Loucy (cell line): ENCODE measurements at regions not wholly inside any gene's neighbourhood (a gene's known extent, or its start where the extent isn't known, plus 50 kb on each side); places are given as distances from the start of the nearest gene placed in this dataset.

Source experiments
- H2AFZ ChIP-seq: fragments of 200-600 bp; sonication (generic); 2 replicates; pipeline ENCODE4 v1.6.0; 2016; ENCODE audit warnings: antibody characterized with exemption, mild to moderate bottlenecking, low read length, moderate library complexity
- H3F3A ChIP-seq: fragments of 200-600 bp; 2 replicates; pipeline ENCODE4 v1.6.0; 2016; ENCODE audit warnings: antibody characterized with exemption, low read depth, mild to moderate bottlenecking
- H3K27me3 ChIP-seq: fragments of 200-600 bp; sonication (generic); 2 replicates; pipeline ENCODE4 v1.6.1; 2014; ENCODE audit warnings: low read length, mild to moderate bottlenecking; ENCODE audit not compliant: insufficient read depth, poor library complexity, severe bottlenecking
- H3K36me3 ChIP-seq: fragments of 200-600 bp; sonication (generic); 2 replicates; pipeline ENCODE4 v1.6.1; 2016; ENCODE audit warnings: low read length; ENCODE audit not compliant: insufficient read depth
- H3K4me1 ChIP-seq: fragments of 200-600 bp; sonication (generic); 2 replicates; pipeline ENCODE4 v1.5.1; 2014; ENCODE audit warnings: low read length, mild to moderate bottlenecking; ENCODE audit not compliant: insufficient read depth, poor library complexity, severe bottlenecking
- H3K4me2 ChIP-seq: fragments of 200-600 bp; sonication (generic); 2 replicates; pipeline ENCODE4 v1.6.0; 2014; ENCODE audit warnings: antibody characterized with exemption, low read length, low read depth, mild to moderate bottlenecking; ENCODE audit not compliant: poor library complexity, severe bottlenecking
- H3K4me3 ChIP-seq: fragments of 200-600 bp; sonication (generic); 2 replicates; pipeline ENCODE4 v1.5.1; 2014; ENCODE audit warnings: low read length, mild to moderate bottlenecking, mixed read lengths; ENCODE audit not compliant: poor library complexity, severe bottlenecking
- H3K79me2 ChIP-seq: fragments of 200-600 bp; sonication (generic); 2 replicates; pipeline ENCODE4 v1.6.1; 2014; ENCODE audit warnings: low read length; ENCODE audit not compliant: insufficient read depth
- H3K9ac ChIP-seq: fragments of 200-600 bp; sonication (generic); 2 replicates; pipeline ENCODE4 v1.6.0; 2014; ENCODE audit warnings: mild to moderate bottlenecking, low read depth, low read length, moderate library complexity; ENCODE audit not compliant: poor library complexity, severe bottlenecking
- H3K9me2 ChIP-seq: fragments of 200-600 bp; sonication (generic); replicated peaks from 2 replicates; pipeline ENCODE4 v1.6.1; 2016; ENCODE audit warnings: low read depth, low read length, mixed read lengths
- H3K9me3 ChIP-seq: fragments of 200-600 bp; sonication (generic); 2 replicates; pipeline ENCODE4 v1.6.1; 2014; ENCODE audit warnings: mild to moderate bottlenecking, antibody characterized with exemption, low read length, low read depth; ENCODE audit not compliant: insufficient read depth
- H4K20me1 ChIP-seq: fragments of 200-600 bp; sonication (generic); 2 replicates; pipeline ENCODE4 v1.6.0; 2014; ENCODE audit warnings: antibody characterized with exemption, low read length, mild to moderate bottlenecking; ENCODE audit not compliant: insufficient read depth, poor library complexity, severe bottlenecking
- CTCF ChIP-seq: fragments of 200-600 bp; sonication (generic); conservative IDR thresholded peaks from 2 replicates; pipeline ENCODE4 v1.5.1; 2014; ENCODE audit warnings: mild to moderate bottlenecking, antibody characterized with exemption, low read length
- EZH2phosphoT487 ChIP-seq: fragments of 200-600 bp; IDR thresholded peaks from 2 replicates; pipeline ENCODE4 v1.6.1; 2018; ENCODE audit warnings: antibody characterized with exemption, mild to moderate bottlenecking, moderate library complexity, borderline replicate concordance

DNA sequence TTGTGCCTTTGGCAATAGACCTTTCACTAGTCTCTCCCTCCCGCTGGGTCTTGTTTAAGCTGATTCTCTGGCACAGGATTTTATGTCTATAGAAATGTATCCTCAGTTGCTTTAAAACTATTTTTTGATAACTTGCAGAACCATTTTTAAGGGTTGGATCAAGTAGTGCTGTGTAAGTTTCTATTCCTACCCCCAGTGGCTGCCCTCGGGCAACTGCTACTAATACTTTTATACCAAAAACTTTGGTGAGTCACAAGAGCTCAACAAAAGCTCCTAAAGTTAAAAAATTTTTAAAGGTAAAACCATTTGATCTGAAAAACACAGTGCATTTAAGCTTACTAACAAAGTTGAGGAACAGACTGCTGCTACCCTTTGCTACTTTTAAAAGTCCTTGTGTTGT lies 1460.6 kb upstream of the PCDH7 start:
- no peaks in the 10 kb centered on the region for H3K9me3 ChIP-seq
- H3K4me1 ChIP-seq: no peaks in the 10 kb centered on the region
- no peaks in the 10 kb centered on the region for H3K9me2 ChIP-seq
- TF ChIP-seq CTCF (no peak), EZH2phosphoT487 (no peak)
- no peak overlapping the region for H3K4me2 ChIP-seq
- H3K9ac ChIP-seq: no peak overlapping the region
- no peaks in the 10 kb centered on the region for H4K20me1 ChIP-seq
- no peak overlapping the region for H2AFZ ChIP-seq
- no peaks in the 10 kb centered on the region for H3K27me3 ChIP-seq
- H3K4me3 ChIP-seq: no peak overlapping the region
- no peaks in the 10 kb centered on the region for H3F3A ChIP-seq
- no peaks in the 10 kb centered on the region for H3K36me3 ChIP-seq
- no peaks in the 10 kb centered on the region for H3K79me2 ChIP-seq

DNA sequence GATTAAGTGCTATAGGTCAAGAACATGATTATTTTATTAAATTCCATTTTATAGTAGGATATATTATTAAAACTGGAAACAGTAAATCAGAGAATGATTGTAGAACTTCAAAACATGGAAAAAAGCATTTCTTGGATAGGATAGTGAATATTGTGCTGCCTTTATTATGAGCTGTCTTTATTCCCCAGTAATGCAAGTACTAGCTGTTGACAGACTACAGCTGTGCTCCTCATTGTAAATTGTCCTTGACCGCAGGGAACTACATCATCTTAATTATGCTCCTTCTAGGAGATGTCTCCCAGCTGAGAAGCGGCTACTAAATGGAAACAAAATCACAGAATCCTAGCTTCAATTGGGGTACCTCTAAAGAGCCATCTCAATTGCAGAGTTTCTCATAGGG lies 1457.2 kb upstream of the PCDH7 start:
- H2AFZ ChIP-seq: no peak overlapping the region
- no peaks in the 10 kb centered on the region for H3K4me1 ChIP-seq
- H3K36me3 ChIP-seq: no peaks in the 10 kb centered on the region
- H3K9ac ChIP-seq: no peak overlapping the region
- TF ChIP-seq EZH2phosphoT487 (no peak), CTCF (no peak)
- no peak overlapping the region for H3K4me2 ChIP-seq
- H3K9me3 ChIP-seq: no peaks in the 10 kb centered on the region
- H3K4me3 ChIP-seq: no peak overlapping the region
- H3K79me2 ChIP-seq: no peaks in the 10 kb centered on the region
- H3F3A ChIP-seq: no peaks in the 10 kb centered on the region
- H4K20me1 ChIP-seq: no peaks in the 10 kb centered on the region
- no peaks in the 10 kb centered on the region for H3K27me3 ChIP-seq
- no peaks in the 10 kb centered on the region for H3K9me2 ChIP-seq

DNA sequence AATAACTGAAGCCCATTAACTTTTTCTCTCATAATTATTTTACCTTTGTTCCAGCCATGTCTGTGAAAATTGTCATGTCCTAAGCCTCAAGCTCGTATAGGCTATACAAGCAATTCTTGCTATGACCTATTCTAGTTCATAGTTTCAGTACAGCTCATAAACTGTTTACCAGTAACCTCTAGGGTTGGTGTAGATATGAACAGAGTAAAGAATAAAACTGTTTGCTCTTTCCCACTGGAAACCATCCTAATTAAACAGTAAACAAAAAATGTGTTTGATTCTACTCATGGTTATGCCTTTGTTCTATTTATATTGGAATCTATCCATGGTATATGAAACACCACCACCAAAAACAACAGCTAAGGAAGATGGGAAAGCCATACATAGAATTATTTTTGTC lies 1444.0 kb upstream of the PCDH7 start:
- Histone ChIP-seq H3K9me3 (no peaks in the 10 kb centered on the region), H3K4me2 (no peak overlapping the region), H3F3A (no peaks in the 10 kb centered on the region), H3K79me2 (no peaks in the 10 kb centered on the region), H3K27me3 (no peaks in the 10 kb centered on the region), H3K4me1 (no peaks in the 10 kb centered on the region), H3K9ac (no peak overlapping the region), H3K4me3 (no peak overlapping the region), H2AFZ (no peak overlapping the region), H3K36me3 (no peaks in the 10 kb centered on the region), H4K20me1 (no peaks in the 10 kb centered on the region), H3K9me2 (no peaks in the 10 kb centered on the region)
- TF ChIP-seq EZH2phosphoT487 (no peak), CTCF (no peak)
